HK-2 (cell line): ENCODE measurements at regions not wholly inside any gene's neighbourhood (a gene's known extent, or its start where the extent isn't known, plus 50 kb on each side); places are given as distances from the start of the nearest gene placed in this dataset.

Experiments used
- DNase-seq: peaks from one replicate; pipeline ENCODE4 v3.0.0-alpha.2; 2018; ENCODE audit not compliant: unreplicated experiment

DNA sequence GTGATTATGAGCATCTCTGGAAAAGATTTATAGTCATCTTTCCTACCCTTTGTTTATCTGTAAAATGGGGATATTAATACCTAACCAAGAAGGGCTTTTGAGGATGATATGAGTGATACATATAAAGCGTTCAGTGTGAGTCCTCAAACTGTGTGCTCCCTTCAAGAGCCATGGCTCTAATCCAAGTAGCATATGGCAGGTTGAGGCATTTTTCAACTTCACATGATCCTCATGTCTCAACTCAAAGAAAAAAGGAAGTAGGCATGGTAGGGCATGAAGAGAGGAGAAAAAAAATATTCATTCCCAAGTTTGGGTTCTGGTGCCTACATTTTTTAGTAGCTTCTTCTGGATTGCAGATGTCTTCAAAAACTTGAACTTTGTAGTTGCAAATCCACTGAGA is 286.3 kb upstream of the ATP2B1 start:
- no peak for DNase-seq

- DNase-seq = no peak
Observed at GRCh38 chr12:89993632-89994031, 285.0 kb upstream of the ATP2B1 start.

DNA sequence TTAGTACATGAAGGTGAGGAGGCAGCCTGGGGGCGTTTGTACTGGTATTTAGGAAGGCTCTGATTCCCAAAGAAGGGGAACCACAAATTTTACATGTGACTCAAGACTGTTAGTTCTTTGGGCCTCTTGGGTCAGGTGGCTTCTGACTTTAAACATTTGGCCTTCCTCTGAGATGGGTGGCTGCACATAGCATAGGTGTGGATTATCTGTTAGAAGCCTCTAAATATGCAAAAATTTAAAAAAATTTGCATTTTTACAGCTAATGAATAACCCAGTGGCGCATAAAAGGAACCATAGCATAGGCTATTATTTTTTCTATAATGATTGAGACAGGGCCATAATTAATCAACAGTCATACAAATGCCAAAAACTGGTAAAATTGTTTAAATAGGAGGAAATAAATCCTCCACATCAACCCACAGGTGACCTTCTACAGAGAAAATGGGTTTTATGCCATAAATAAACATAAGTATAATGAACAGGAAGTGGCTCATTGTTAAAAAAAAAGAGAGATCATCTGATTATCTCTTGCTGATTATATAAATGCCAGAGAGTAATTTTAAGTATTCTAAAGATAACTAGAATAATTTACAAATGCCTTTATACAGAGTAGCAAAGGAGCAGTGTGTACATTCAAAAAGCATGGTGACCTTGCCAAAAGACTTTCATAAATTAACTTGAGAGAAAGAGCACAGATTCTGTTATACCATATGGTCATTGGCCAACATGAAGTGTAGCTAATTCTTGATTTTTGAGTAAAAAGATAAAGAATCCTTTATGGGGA is 284.2 kb upstream of the ATP2B1 start:
- no peak for DNase-seq

DNA sequence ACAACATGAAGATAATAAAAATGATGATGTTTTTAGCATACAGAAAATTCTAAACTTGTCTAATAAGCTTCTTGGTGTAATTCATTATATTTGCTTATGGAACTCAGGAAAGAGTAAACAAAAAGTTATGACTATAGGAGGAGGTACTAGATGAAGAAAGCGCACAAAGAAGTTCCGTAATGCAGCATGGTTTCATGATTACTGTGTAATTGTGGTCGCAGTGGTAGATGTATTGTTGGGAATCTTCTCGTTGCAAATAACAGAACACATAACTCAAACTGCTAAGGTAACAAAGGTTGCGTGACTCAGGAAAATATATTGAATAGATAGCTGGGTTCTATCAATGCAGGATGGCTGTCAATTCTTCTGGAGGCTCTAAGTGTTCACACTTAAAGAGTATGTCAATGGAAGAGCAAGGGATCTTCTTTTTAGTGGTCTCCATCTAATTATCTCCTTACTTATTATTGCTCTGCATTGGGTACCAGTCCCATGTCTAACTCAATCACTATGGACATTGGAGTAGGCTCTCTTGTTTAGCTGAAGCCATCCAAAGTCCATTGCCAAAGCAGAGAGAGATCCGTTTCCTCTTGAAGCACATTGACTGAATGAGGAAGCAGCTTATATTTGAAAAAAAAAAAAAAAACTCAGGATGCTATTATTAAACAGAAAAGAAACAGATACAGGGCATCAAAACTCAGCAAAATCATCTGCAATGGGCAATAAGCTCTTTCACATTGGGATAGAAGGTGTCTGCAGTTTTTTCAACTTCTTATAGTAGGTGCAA is 283.4 kb upstream of the ATP2B1 start:
- DNase-seq = no peak

DNA sequence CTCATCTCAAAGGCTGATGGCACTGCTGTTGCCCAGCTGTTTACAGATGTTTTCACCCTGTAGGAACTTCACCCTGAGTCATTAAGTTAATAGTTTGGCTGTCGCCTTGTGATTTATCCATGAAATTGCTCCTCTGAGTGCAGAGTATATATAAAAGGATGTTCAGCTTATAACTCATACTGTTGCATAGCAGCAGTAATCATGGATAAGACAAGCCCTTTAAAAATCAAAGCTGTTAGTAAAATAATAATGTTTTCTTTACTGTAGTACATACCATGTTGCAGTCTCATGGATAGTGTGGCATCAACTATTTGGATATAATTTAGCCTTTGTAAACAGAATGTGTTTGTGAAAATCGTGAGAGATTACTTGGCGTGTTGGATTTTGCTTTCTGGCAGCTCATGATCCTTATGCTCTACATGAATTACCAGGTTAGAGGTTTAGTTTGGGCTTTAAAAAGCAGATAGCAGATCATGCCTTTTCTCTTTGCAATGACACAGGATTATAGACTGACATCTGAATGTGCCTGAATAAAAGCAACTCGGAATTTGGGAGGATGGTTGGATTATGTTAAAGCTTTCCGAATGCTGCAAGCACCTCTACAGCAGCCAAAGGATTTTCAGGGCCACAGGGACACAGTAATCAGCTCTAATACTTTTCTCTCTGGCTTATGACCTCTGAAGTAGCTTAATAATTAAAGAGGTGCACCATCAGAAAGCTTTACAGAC is 279.7 kb upstream of the ATP2B1 start:
- no peak for DNase-seq

- DNase-seq = no peak
Observed at GRCh38 chr12:89985935-89986334, 277.3 kb upstream of the ATP2B1 start.

DNA sequence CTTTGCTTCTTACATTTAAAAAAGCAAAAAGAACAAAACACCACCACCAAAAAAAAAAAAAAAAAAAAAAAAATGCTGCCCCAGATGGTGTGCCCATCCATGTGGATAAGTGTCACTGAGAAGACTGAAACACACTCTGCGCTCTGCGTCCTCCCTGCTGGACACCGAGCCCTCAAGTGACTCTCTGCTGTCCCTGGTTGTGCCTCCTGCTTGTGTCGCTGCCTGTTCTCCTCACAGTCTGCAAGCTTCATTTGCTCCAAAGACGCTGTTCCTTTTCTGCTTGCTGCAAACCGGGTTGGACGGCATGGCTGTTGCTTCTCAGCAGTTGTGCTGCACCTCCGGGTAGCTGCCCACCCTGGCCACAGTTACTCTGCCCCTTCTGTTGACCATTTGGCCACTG is 276.2 kb upstream of the ATP2B1 start:
- no peak for DNase-seq

DNA sequence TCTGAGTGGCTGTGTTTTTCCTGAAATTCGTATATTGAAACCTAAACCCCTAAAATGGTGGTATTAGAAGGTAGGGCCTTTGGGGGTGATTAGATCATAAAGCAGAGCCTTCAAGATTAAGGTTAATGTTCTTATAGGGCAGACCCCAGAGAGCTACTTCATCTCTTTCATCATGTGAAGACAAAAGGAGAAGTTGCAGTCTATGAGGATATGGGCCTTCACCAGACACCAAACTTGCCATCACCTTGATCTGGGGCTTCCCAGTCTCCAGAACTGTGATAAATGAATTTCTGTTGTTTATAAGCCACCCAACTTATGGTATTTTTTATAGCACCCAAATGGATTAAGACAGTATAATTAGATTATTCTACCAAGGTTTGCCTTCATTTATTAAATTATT is 275.0 kb upstream of the ATP2B1 start:
- no peak for DNase-seq

DNA sequence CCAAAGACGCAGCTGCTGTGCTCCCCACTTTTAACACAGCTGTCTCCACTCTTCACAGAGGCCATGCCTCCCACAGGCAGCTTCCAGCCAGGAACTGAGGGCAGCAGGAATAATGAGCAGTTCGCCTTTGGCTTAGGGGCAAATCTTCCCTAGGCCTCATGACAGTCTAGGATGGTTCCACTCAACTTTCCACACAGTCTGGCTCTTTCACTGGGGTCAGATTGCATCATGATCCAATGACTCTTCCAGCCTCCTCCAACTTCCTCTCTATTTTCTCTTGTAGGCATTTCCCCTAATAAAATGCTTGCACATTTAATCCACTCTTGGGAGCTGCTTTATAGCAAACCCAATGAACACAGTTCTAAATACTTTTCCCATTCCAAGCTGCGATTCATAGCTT is 271.6 kb upstream of the ATP2B1 start:
- no peak for DNase-seq

DNA sequence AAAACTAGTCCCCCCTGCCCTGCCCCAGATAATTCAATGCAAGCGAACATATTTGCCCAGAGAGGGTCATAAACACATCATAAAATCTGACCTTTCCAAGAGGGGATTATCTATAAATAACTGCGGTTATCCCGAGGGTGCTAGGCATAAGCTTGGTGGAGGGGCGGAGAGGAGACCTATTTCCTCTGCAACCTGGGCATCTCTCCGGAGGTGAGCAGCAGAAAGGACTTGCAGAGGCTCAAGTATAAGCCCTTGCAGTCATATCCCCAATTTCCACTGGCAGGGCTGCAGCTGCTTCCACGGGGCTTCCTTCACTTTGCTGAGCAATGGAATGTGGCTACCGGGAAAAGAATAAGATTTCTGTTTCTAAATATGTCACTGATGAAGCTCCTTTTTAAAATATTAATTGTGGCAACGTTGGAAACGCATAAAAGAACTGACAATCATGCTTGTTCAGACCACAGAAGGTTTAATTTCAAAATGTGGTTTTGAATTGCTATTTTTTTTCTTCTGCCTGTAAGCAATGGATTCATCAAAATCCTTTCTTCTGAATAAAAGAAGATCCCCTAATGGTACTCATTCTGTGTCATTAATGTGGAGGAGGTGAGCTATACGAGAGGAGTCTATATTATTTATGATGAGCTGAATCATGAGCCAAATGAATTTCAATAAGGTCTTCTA is 268.9 kb upstream of the ATP2B1 start:
- DNase-seq = no peak

- no peak for DNase-seq
Observed at GRCh38 chr12:89976866-89977265, 268.2 kb upstream of the ATP2B1 start.

DNA sequence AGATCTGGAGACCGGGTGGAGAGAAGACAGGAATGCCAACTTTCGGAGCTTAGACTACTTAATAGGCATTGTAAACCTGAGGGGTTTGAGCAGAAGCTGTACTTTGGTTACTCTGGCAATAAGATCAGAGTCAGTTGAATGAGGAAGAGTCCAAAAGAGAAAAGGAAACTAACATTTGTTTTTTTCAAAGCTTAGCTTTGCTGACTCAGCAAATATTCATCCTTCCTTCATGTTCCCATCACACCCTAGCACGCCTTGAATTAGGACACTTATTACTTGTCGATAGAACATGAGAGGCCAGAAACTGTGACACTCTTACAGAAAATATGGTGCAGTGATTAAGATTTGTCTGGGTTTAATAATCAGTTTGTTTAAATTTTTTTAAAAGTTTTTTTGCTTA is 266.9 kb upstream of the ATP2B1 start:
- DNase-seq = no peak

- no peak for DNase-seq
Observed at GRCh38 chr12:89971880-89972279, 263.2 kb upstream of the ATP2B1 start.

- no peak for DNase-seq
Observed at GRCh38 chr12:89970722-89971121, 262.1 kb upstream of the ATP2B1 start.

- DNase-seq = no peak
Observed at GRCh38 chr12:89969093-89969492, 260.5 kb upstream of the ATP2B1 start.

GRCh38 chr12:89968151-89968700 is 259.6 kb upstream of the ATP2B1 start:
- no peak for DNase-seq

DNA sequence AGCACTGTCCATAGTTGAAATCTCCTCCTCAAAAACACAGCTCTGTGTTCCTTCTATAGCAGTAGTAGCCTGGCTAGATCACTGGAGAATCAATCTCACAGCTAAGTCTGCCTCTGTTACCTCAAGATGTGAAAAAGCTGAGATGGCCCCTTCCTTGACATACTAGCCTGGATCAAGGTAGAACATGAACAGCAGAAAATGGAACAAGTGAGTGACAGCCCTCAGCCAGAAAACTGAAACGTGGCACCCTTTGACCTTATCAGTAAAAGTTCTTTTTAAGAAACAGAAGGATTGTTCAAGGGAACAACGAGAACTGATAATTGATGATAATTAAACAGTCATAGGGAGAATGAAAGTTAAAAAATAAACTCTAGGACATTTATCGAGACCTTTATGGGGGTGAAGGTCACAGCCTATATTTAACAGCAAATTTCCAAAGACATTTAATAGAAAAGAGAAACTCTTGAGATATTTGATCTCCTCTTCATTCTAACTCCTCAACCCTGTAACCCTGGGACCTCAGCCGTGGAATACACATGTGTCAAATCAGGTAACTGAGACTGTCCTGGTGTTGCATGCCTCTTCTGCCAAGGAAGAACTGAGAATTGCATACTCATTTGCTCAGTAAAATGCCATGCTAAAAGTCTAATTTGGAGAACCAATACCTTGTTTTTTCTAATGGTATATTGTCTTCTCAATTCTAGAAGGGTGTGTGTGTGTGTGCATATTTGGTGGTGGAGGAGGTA is 258.0 kb upstream of the ATP2B1 start:
- DNase-seq = no peak

DNA sequence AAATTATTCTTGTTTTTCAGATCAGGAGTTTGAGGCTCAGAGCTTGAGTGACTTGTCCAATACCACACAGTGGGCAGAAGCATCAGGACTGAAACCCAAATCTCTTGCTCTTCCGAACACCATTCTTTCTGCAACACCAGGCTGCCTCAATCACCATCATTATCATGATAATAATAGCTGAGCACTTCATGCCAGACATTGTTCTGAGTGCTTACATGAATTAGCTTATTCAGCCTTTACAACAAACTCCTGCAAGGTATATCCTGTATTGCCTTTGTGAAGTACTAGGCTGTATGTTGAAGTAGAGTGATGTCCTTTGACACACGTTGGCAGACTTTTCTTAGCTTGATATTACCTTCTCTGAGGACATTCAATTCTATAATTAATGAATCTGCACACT is 257.4 kb upstream of the ATP2B1 start:
- DNase-seq = no peak

DNA sequence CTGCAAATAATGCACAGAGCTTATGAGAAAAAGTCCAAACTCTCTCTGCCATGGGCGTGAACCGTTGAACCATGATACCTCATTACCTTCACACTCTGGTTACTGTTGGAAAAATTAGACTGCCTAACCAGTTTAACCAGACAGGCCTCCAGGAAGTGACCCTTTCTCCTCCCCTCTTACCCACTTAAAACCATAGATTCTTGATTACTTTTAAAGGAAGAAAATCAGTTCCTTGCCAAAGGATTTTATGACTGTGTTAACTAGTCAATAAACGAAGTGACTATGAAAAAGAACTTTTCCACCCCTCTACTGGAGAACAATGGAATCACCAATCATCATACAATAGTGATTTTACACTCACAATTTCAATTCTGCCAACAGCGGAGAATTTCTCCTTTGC is 254.0 kb upstream of the ATP2B1 start:
- DNase-seq = no peak

- DNase-seq = peak; percentile 24
Observed at GRCh38 chr12:89960607-89961394, 252.2 kb upstream of the ATP2B1 start.
